Endothelial cell of umbilical vein (primary cell): ENCODE measurements at regions not wholly inside any gene's neighbourhood (a gene's known extent, or its start where the extent isn't known, plus 50 kb on each side); places are given as distances from the start of the nearest gene placed in this dataset.

Experiments
- BruUV-seq: library from RNA; stranded (reverse); fragments of 400-500 nt; replicated peaks from 2 replicates; lab custom pipeline; 2021; lab: Mats Ljungman, UMichigan
- CTCF ChIA-PET: fragments of 300-600, 350-600 bp; sonication (Branson Sonifier 250); formaldehyde crosslinking; loops from one replicate; lab custom pipeline; 2021; ENCODE audit warnings: antibody characterized with exemption, inconsistent platforms; lab: Charles Lee
- POLR2A ChIA-PET: fragments of 300-600, 350-600 bp; sonication (Branson Sonifier 250); formaldehyde crosslinking; loops from one replicate; lab custom pipeline; 2021; ENCODE audit warnings: antibody characterized with exemption, inconsistent platforms; lab: Charles Lee
- DNase-seq: peaks from one replicate; pipeline ENCODE4 v3.0.0-alpha.2; 2011; ENCODE audit warnings: low read depth, low spot score
- FAIRE-seq: peaks from 2 replicates; lab custom pipeline; 2011; peaks lifted over from hg19 to GRCh38; lab: Jason Lieb, UNC
- H2AFZ ChIP-seq: 2 replicates; pipeline ENCODE4 v1.6.0; 2012; ENCODE audit warnings: low read depth, low read length, control low read depth, inconsistent platforms
- H3K27ac ChIP-seq: 2 replicates; pipeline ENCODE4 v1.5.1; 2011; ENCODE audit warnings: low read depth, mild to moderate bottlenecking, control low read depth, low read length, moderate library complexity; ENCODE audit not compliant: insufficient read depth
- H3K27me3 ChIP-seq, 2 experiments: 2 replicates each; pipeline versions ENCODE4 v1.6.0 to v1.6.1; 2011; ENCODE audit warnings: low read length in 2 of 2, mixed read lengths in 1 of 2; ENCODE audit not compliant: control insufficient read depth in 2 of 2, insufficient read depth in 2 of 2
- H3K36me3 ChIP-seq, 2 experiments: 2 replicates in 1 of 2; 3 replicates in 1 of 2; pipeline ENCODE4 v1.5.1; 2011; ENCODE audit warnings: low read length in 2 of 2, mild to moderate bottlenecking in 1 of 2, moderate library complexity in 1 of 2; ENCODE audit not compliant: control insufficient read depth in 2 of 2, insufficient read depth in 2 of 2; ENCODE audit errors: extremely low read depth in 1 of 2
- H3K4me1 ChIP-seq: 3 replicates; pipeline ENCODE4 v1.5.1; 2011; ENCODE audit warnings: mild to moderate bottlenecking, low read length; ENCODE audit not compliant: control insufficient read depth, insufficient read depth; ENCODE audit errors: extremely low read depth
- H3K4me2 ChIP-seq: 2 replicates; pipeline ENCODE4 v1.6.1; 2011; ENCODE audit warnings: low read length, control low read depth, mixed read lengths; ENCODE audit not compliant: insufficient read depth
- H3K4me3 ChIP-seq, 3 experiments: fragments of 200-600 bp in 1 of 3; sonication (generic), shearing (Covaris generic) in 1 of 3; replicated peaks in 1 of 3; 2 replicates each; pipeline ENCODE4 v1.5.1; 2011 to 2016; ENCODE audit warnings: control low read depth in 3 of 3, low read length in 3 of 3, mild to moderate bottlenecking in 2 of 3, inconsistent platforms in 1 of 3, low read depth in 1 of 3, moderate library complexity in 1 of 3; ENCODE audit not compliant: insufficient read depth in 1 of 3
- H3K79me2 ChIP-seq: 2 replicates; pipeline ENCODE4 v1.6.0; 2012; ENCODE audit warnings: low read length, inconsistent platforms; ENCODE audit not compliant: control insufficient read depth, insufficient read depth
- H3K9ac ChIP-seq: replicated peaks from 2 replicates; pipeline ENCODE3; 2011; ENCODE audit warnings: low read length, control low read depth; ENCODE audit not compliant: insufficient read depth; ENCODE audit errors: extremely low read depth
- H3K9me1 ChIP-seq: replicated peaks from 3 replicates; pipeline ENCODE4 v1.6.0; 2011; ENCODE audit warnings: mild to moderate bottlenecking, low read length; ENCODE audit not compliant: control insufficient read depth, insufficient read depth; ENCODE audit errors: extremely low read depth
- H3K9me3 ChIP-seq: replicated peaks from 2 replicates; pipeline ENCODE4 v1.5.1; 2012; ENCODE audit warnings: low read length, inconsistent platforms; ENCODE audit not compliant: control insufficient read depth, insufficient read depth
- H4K20me1 ChIP-seq: replicated peaks from 2 replicates; pipeline ENCODE3; 2011; ENCODE audit warnings: mild to moderate bottlenecking, low read length; ENCODE audit not compliant: control insufficient read depth, insufficient read depth; ENCODE audit errors: extremely low read depth
- EZH2 ChIP-seq: IDR thresholded peaks from 2 replicates; pipeline ENCODE4 v1.6.1; 2012; ENCODE audit warnings: borderline replicate concordance, low read depth, mild to moderate bottlenecking, moderate library complexity, low read length, inconsistent platforms; ENCODE audit not compliant: severe bottlenecking
- FOS ChIP-seq: IDR thresholded peaks from 2 replicates; pipeline ENCODE4 v1.6.1; 2011; ENCODE audit warnings: mild to moderate bottlenecking, low read length, moderate library complexity, borderline replicate concordance; ENCODE audit not compliant: insufficient read depth
- GATA2 ChIP-seq: IDR thresholded peaks from 2 replicates; pipeline ENCODE4 v1.7.0; 2011; ENCODE audit warnings: low read depth, mild to moderate bottlenecking, moderate library complexity, mixed read lengths, low read length; ENCODE audit not compliant: insufficient read length, insufficient read depth
- JUN ChIP-seq: IDR thresholded peaks from 2 replicates; pipeline ENCODE4 v1.6.1; 2011; ENCODE audit warnings: borderline replicate concordance, low read depth; ENCODE audit not compliant: insufficient read length, insufficient read depth
- MYC ChIP-seq: IDR thresholded peaks from one replicate; pipeline ENCODE4 v1.6.1; 2011; ENCODE audit warnings: mild to moderate bottlenecking, low read depth, low read length
- POLR2A ChIP-seq: IDR thresholded peaks from 2 replicates; pipeline ENCODE4 v1.6.1; 2012; ENCODE audit warnings: low read depth, mild to moderate bottlenecking, control low read depth, low read length
- POLR2AphosphoS5 ChIP-seq: IDR thresholded peaks from 2 replicates; pipeline ENCODE4 v1.6.1; 2012; ENCODE audit warnings: low read depth, mild to moderate bottlenecking, control low read depth, low read length, moderate library complexity; ENCODE audit not compliant: insufficient read depth
- dilution Hi-C: fragments of 300-500 bp; cut with MboI; formaldehyde crosslinking; loops from one replicate; pipeline ENCODE4 v1.15.0; 2019; ENCODE audit warnings: low sequenced_read_pairs; ENCODE audit not compliant: extremely low pct_ligation_motif_present
- intact Hi-C: fragments of 100-400 bp; cut with micrococcal nuclease; formaldehyde crosslinking; loops from one replicate; pipeline ENCODE4 v1.10.0; 2022
- TF ChIP-seq, protein P1 (sequence below), 2 donors: IDR thresholded peaks; 1 replicate in 1 of 2; 2 replicates in 1 of 2; pipeline ENCODE4 v1.5.1; 2011; ENCODE audit warnings: low read length in 2 of 2, mild to moderate bottlenecking in 2 of 2, moderate library complexity in 2 of 2, control low read depth in 1 of 2, inconsistent platforms in 1 of 2, low read depth in 1 of 2; ENCODE audit not compliant: insufficient read depth in 1 of 2; ENCODE audit errors: extremely low read depth in 1 of 2
- TF ChIP-seq, protein P2 (sequence below): IDR thresholded peaks from 2 replicates; pipeline ENCODE4 v1.6.1; 2011; ENCODE audit not compliant: insufficient read depth, insufficient read length

GRCh38 chr1:83012950-83013349 lies 986.0 kb downstream of the TTLL7 start:
- ChIA-PET POLR2A (no interaction called here), CTCF (no interaction called here)
- H3K4me2 ChIP-seq, result no peak overlapping the region
- H2AFZ ChIP-seq, result no peak overlapping the region
- no peak overlapping the region for H3K9ac ChIP-seq
- no peaks in the 10 kb centered on the region for H3K36me3 ChIP-seq
- intact Hi-C loops (no loop called here), dilution Hi-C loops (no loop called here)
- DNase-seq (no peak), FAIRE-seq (no peak)
- peaks cover 0 to 3% of the 10 kb centered on the region in 2 experiments for H3K27me3 ChIP-seq
- no peaks in the 10 kb centered on the region for H3K4me1 ChIP-seq
- BruUV-seq, result no TSS peak
- no peaks in the 10 kb centered on the region for H3K79me2 ChIP-seq
- H3K9me3 ChIP-seq, result no peaks in the 10 kb centered on the region
- H3K27ac ChIP-seq, result no peak overlapping the region
- no peak overlapping the region for H3K4me3 ChIP-seq
- no peaks in the 10 kb centered on the region for H3K9me1 ChIP-seq
- TF ChIP-seq POLR2A, result no peak
- TF ChIP-seq MYC, result no peak
- no peak for TF ChIP-seq POLR2AphosphoS5
- no peak for TF ChIP-seq GATA2
- TF ChIP-seq, protein P1, sequence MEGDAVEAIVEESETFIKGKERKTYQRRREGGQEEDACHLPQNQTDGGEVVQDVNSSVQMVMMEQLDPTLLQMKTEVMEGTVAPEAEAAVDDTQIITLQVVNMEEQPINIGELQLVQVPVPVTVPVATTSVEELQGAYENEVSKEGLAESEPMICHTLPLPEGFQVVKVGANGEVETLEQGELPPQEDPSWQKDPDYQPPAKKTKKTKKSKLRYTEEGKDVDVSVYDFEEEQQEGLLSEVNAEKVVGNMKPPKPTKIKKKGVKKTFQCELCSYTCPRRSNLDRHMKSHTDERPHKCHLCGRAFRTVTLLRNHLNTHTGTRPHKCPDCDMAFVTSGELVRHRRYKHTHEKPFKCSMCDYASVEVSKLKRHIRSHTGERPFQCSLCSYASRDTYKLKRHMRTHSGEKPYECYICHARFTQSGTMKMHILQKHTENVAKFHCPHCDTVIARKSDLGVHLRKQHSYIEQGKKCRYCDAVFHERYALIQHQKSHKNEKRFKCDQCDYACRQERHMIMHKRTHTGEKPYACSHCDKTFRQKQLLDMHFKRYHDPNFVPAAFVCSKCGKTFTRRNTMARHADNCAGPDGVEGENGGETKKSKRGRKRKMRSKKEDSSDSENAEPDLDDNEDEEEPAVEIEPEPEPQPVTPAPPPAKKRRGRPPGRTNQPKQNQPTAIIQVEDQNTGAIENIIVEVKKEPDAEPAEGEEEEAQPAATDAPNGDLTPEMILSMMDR (IDR thresholded peaks at IDR 0.05; ENCODE audit: extremely low read depth in 1 of 2, insufficient read depth in 1 of 2, low read depth in 1 of 2, low read length in 2 of 2), result no peak
- no peak for TF ChIP-seq JUN
- no peak for TF ChIP-seq FOS
- TF ChIP-seq, protein P2, sequence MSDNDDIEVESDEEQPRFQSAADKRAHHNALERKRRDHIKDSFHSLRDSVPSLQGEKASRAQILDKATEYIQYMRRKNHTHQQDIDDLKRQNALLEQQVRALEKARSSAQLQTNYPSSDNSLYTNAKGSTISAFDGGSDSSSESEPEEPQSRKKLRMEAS, result no peak
- TF ChIP-seq EZH2, result no peak
- H4K20me1 ChIP-seq, result no peaks in the 10 kb centered on the region
